GM10248 (cell line): ENCODE measurements at regions not wholly inside any gene's neighbourhood (a gene's known extent, or its start where the extent isn't known, plus 50 kb on each side); places are given as distances from the start of the nearest gene placed in this dataset.

Experiments used
- CTCF ChIA-PET: fragments of 300-600 bp; sonication (Branson Sonifier 250); formaldehyde crosslinking; extraction: SDS; loops from one replicate; lab custom pipeline; 2021; ENCODE audit warnings: antibody characterized with exemption; lab: Yijun Ruan, JAX
- POLR2A ChIA-PET: fragments of 350-650 bp; sonication (Branson Sonifier 250); formaldehyde crosslinking; extraction: SDS; loops from one replicate; lab custom pipeline; 2020; ENCODE audit warnings: antibody characterized with exemption; lab: Yijun Ruan, JAX
- DNase-seq: peaks from one replicate; pipeline ENCODE4 v3.0.0; 2012; ENCODE audit errors: extremely low spot score
- CTCF ChIP-seq: IDR thresholded peaks from 2 replicates; pipeline ENCODE4 v1.5.1; 2012; ENCODE audit warnings: mild to moderate bottlenecking, low read depth; ENCODE audit errors: extremely low read depth, missing control alignments, control extremely low read depth

- CTCF ChIA-PET: no interaction called here
- no peak for TF ChIP-seq CTCF
- DNase-seq: no peak
- POLR2A ChIA-PET: no interaction called here
Observed at GRCh38 chr12:107287436-107288413, 194.4 kb upstream of the CRY1 start.

- ChIA-PET CTCF (no interaction called here), POLR2A (no interaction called here)
- no peak for TF ChIP-seq CTCF
- DNase-seq: no peak
Observed at GRCh38 chr12:107288414-107289127, 195.2 kb upstream of the CRY1 start.

- DNase-seq: no peak
- POLR2A ChIA-PET: no interaction called here
- no peak for TF ChIP-seq CTCF
- CTCF ChIA-PET: no interaction called here
Observed at GRCh38 chr12:107291018-107291417, 197.7 kb upstream of the CRY1 start.

GRCh38 chr12:107296681-107297089, 203.3 kb upstream of the CRY1 start:
- no peak for DNase-seq
- POLR2A ChIA-PET: no interaction called here
- TF ChIP-seq CTCF: no peak
- CTCF ChIA-PET: interaction anchor here (0.7 to 2.0 kb wide), 4 partner anchors 8 to 35 kb away, joined by 3 to 6 read pairs (median 3); no protein-coding TSS in a partner anchor

GRCh38 chr12:107302649-107303341, 209.4 kb upstream of the CRY1 start:
- TF ChIP-seq CTCF: no peak
- POLR2A ChIA-PET: no interaction called here
- DNase-seq: no peak
- CTCF ChIA-PET: no interaction called here
